SK-MEL-5 (cell line): ENCODE measurements at regions not wholly inside any gene's neighbourhood (a gene's known extent, or its start where the extent isn't known, plus 50 kb on each side); places are given as distances from the start of the nearest gene placed in this dataset.

ENCODE experiments used
- DNase-seq: peaks from one replicate; pipeline ENCODE4 v3.0.0-alpha.2; 2016; ENCODE audit warnings: low read depth, low spot score
- in situ Hi-C: cut with HindIII; loops from 2 replicates; pipeline ENCODE4 v1.10.0; 2016; ENCODE audit warnings: low sequenced_read_pairs, high pct_unique_total_duplicates, low pct_unique_long_range_greater_than_20kb

GRCh38 chr7:21218155-21218554 is 209.7 kb upstream of the SP4 start:
- in situ Hi-C loops, result no loop called here
- DNase-seq, result no peak

- no peak for DNase-seq
- in situ Hi-C loops, result no loop called here
These were observed 206.8 kb upstream of the SP4 start for GRCh38 chr7:21221130-21221529.

GRCh38 chr7:21238400-21239116 is 189.3 kb upstream of the SP4 start:
- DNase-seq, result no peak
- in situ Hi-C loops, result no loop called here

- in situ Hi-C loops, result no loop called here
These were observed 184.6 kb upstream of the SP4 start for GRCh38 chr7:21243265-21243664.

GRCh38 chr7:21251151-21251800 is 176.6 kb upstream of the SP4 start:
- DNase-seq, result no peak
- in situ Hi-C loops, result loop anchor here (10.0 to 25.0 kb wide), 2 partner anchors 261 to 476 kb away; no protein-coding TSS in a partner anchor

More at GRCh38 chr7:21243265-21243664, 184.6 kb upstream of the SP4 start:
- DNase-seq, result no peak

GRCh38 chr7:21253740-21254687 is 173.9 kb upstream of the SP4 start:
- in situ Hi-C loops, result loop anchor here (10.0 to 25.0 kb wide), 2 partner anchors 258 to 479 kb away; no protein-coding TSS in a partner anchor
- peak; percentile 92 for DNase-seq

GRCh38 chr7:21256310-21256877 is 171.5 kb upstream of the SP4 start:
- peak; percentile 61 for DNase-seq
- in situ Hi-C loops, result loop anchor here (10.0 to 25.0 kb wide), 2 partner anchors 256 to 482 kb away; no protein-coding TSS in a partner anchor

GRCh38 chr7:21260939-21261338 is 166.9 kb upstream of the SP4 start:
- DNase-seq, result no peak
- in situ Hi-C loops, result loop anchor here (25.0 kb wide), 1 partner anchor 251 kb away; no protein-coding TSS in a partner anchor

- in situ Hi-C loops, result loop anchor here (25.0 kb wide), 1 partner anchor 250 kb away; no protein-coding TSS in a partner anchor
- peak; percentile 81 for DNase-seq
These were observed 166.0 kb upstream of the SP4 start for GRCh38 chr7:21261627-21262594.

GRCh38 chr7:21269021-21269420 is 158.9 kb upstream of the SP4 start:
- no peak for DNase-seq
- in situ Hi-C loops, result loop anchor here (25.0 kb wide), 1 partner anchor 243 kb away; no protein-coding TSS in a partner anchor

- DNase-seq, result no peak
- in situ Hi-C loops, result no loop called here
These were observed 151.3 kb upstream of the SP4 start for GRCh38 chr7:21276471-21277035.

- in situ Hi-C loops, result no loop called here
- no peak for DNase-seq
These were observed 148.9 kb upstream of the SP4 start for GRCh38 chr7:21278944-21279343.

- no peak for DNase-seq
- in situ Hi-C loops, result no loop called here
These were observed 146.7 kb upstream of the SP4 start for GRCh38 chr7:21281193-21281592.

- peak; percentile 8 for DNase-seq
- in situ Hi-C loops, result no loop called here
These were observed 134.1 kb upstream of the SP4 start for GRCh38 chr7:21293771-21294170.

- no peak for DNase-seq
- in situ Hi-C loops, result no loop called here
These were observed 128.1 kb upstream of the SP4 start for GRCh38 chr7:21299766-21300165.

- peak; percentile 43 for DNase-seq
- in situ Hi-C loops, result no loop called here
These were observed 127.2 kb upstream of the SP4 start for GRCh38 chr7:21300692-21301091.
